ENCODE measurements at regions not wholly inside any gene's neighbourhood (a gene's known extent, or its start where the extent isn't known, plus 50 kb on each side); places are given as distances from the start of the nearest gene placed in this dataset.
"Not testable (repeated sequence)": the region's sequence is repeated elsewhere in the genome, so short reads cannot be mapped to it uniquely, and the experiment has no call there.

DNA sequence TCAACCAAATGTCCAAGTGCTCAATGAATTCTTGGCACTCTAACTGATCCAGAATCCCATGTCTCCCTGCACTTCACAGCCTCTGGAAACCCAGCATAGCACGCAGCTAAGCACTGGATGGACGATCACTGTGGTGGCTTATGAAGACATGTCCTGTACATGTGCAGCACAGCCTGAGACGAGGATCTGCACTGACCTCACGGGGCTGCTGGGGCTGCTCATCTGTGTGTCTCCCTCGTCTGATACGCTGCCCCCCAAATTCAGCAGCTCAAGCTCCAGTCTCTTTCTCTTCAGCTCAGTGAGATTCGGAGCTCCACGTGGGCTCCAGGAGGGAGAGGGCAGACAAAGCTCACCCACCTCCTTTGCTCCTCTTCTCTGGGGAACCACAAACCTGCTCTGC lies 126.9 kb downstream of the CPZ start:
- 57 to 72% methylated on average over 4 to 8 of the region's 8 CpGs for WGBS, 2 donors

GRCh38 chr4:8717470-8717869 lies 124.9 kb downstream of the CPZ start:
- H3K9me3 ChIP-seq; H3K4me3 ChIP-seq; DNase-seq; H3K36me3 ChIP-seq (replicated peaks in 1 of 2; ENCODE audit: insufficient read depth in 1 of 2, low read depth in 2 of 2); ATAC-seq; H3K4me1 ChIP-seq; intact Hi-C loops (cut with DNase I); H3K27ac ChIP-seq; H3K27me3 ChIP-seq: not testable (repeated sequence)
- 32 to 39% methylated on average over 2 of the region's 2 CpGs for WGBS, 2 donors

More for the DNA sequence above, 126.9 kb downstream of the CPZ start:
- no peak overlapping the region for H3K4me3 ChIP-seq
- peak in 1 of 4 donors; percentile 1 for DNase-seq
- H3K27me3 ChIP-seq, result no peaks in the 10 kb centered on the region
- no peaks in the 10 kb centered on the region for H3K9me3 ChIP-seq
- no peak overlapping the region for H3K27ac ChIP-seq
- intact Hi-C loops (cut with DNase I), result no loop called here
- H3K4me1 ChIP-seq, result no peaks in the 10 kb centered on the region
- no peak for ATAC-seq
- H3K36me3 ChIP-seq (replicated peaks in 1 of 2; ENCODE audit: insufficient read depth in 1 of 2, low read depth in 2 of 2), result no peaks in the 10 kb centered on the region
- TF ChIP-seq, protein P1, sequence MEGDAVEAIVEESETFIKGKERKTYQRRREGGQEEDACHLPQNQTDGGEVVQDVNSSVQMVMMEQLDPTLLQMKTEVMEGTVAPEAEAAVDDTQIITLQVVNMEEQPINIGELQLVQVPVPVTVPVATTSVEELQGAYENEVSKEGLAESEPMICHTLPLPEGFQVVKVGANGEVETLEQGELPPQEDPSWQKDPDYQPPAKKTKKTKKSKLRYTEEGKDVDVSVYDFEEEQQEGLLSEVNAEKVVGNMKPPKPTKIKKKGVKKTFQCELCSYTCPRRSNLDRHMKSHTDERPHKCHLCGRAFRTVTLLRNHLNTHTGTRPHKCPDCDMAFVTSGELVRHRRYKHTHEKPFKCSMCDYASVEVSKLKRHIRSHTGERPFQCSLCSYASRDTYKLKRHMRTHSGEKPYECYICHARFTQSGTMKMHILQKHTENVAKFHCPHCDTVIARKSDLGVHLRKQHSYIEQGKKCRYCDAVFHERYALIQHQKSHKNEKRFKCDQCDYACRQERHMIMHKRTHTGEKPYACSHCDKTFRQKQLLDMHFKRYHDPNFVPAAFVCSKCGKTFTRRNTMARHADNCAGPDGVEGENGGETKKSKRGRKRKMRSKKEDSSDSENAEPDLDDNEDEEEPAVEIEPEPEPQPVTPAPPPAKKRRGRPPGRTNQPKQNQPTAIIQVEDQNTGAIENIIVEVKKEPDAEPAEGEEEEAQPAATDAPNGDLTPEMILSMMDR (IDR thresholded peaks at IDR 0.05), result no peak
- TF ChIP-seq POLR2A (IDR thresholded peaks at IDR 0.05), result no peak

DNA sequence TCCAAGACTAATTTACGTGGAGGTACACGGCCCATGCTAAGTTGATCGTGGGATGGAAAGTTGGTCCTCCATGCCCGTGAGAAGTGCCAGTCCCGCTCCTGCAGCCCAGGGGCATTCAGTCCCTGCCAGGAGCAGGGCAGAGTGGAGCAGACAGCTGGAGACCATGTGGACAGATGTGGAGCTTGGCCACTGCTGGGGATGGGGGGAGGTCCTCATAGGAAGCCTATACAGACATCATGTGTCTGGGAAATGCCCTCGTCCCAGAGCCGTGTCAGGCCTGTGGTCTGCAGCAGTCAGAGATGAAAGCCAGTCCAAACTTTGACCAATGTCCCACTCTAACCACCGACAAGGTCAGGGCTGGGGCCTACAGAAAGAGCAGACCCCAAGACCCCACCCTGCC lies 118.4 kb downstream of the CPZ start:
- Histone ChIP-seq H3K27ac (no peak overlapping the region), H3K36me3 (replicated peaks in 1 of 2; ENCODE audit: insufficient read depth in 1 of 2, low read depth in 2 of 2) (no peaks in the 10 kb centered on the region), H3K4me1 (no peaks in the 10 kb centered on the region), H3K4me3 (no peak overlapping the region), H3K9me3 (no peaks in the 10 kb centered on the region), H3K27me3 (no peaks in the 10 kb centered on the region)
- intact Hi-C loops (cut with DNase I), result no loop called here
- no peak for TF ChIP-seq POLR2A (IDR thresholded peaks at IDR 0.05)
- TF ChIP-seq, protein P1 (IDR thresholded peaks at IDR 0.05), result no peak
- ATAC-seq, result no peak
- no peak for DNase-seq
- 56 to 58% methylated on average over 8 of the region's 8 CpGs for WGBS, 2 donors

GRCh38 chr4:8710416-8710815 lies 117.9 kb downstream of the CPZ start:
- no peak for TF ChIP-seq POLR2A (IDR thresholded peaks at IDR 0.05)
- TF ChIP-seq, protein P1 (IDR thresholded peaks at IDR 0.05), result no peak
- peak in 1 of 4 donors; percentile 0 for DNase-seq
- Histone ChIP-seq H3K9me3 (no peaks in the 10 kb centered on the region), H3K36me3 (replicated peaks in 1 of 2; ENCODE audit: insufficient read depth in 1 of 2, low read depth in 2 of 2) (no peaks in the 10 kb centered on the region), H3K27ac (no peak overlapping the region), H3K4me3 (no peak overlapping the region), H3K4me1 (no peaks in the 10 kb centered on the region), H3K27me3 (no peaks in the 10 kb centered on the region)
- ATAC-seq, result no peak
- WGBS, 2 donors, result 65 to 90% methylated on average over 2 to 6 of the region's 6 CpGs
- intact Hi-C loops (cut with DNase I), result no loop called here

- no peak for TF ChIP-seq POLR2A (IDR thresholded peaks at IDR 0.05)
- TF ChIP-seq, protein P1 (IDR thresholded peaks at IDR 0.05), result no peak
- Histone ChIP-seq H3K4me3 (no peak overlapping the region), H3K27me3 (no peaks in the 10 kb centered on the region), H3K36me3 (replicated peaks in 1 of 2; ENCODE audit: insufficient read depth in 1 of 2, low read depth in 2 of 2) (no peaks in the 10 kb centered on the region), H3K27ac (no peak overlapping the region), H3K4me1 (no peaks in the 10 kb centered on the region), H3K9me3 (no peaks in the 10 kb centered on the region)
- peak in 1 of 4 donors; percentile 3 for DNase-seq
- intact Hi-C loops (cut with DNase I), result no loop called here
- ATAC-seq, result no peak
- whole genome bisulfite sequencing, 2 donors, result 35 to 42% methylated on average over 15 to 23 of the region's 23 CpGs
Observed at GRCh38 chr4:8709729-8710360, 117.3 kb downstream of the CPZ start.
